SU-DHL-6 (cell line): ENCODE measurements at regions not wholly inside any gene's neighbourhood (a gene's known extent, or its start where the extent isn't known, plus 50 kb on each side); places are given as distances from the start of the nearest gene placed in this dataset.

Source experiments
- H2AFZ ChIP-seq: fragments of 200-600 bp; sonication (generic); 2 replicates; pipeline ENCODE4 v1.6.1; 2014; ENCODE audit warnings: low read depth, mild to moderate bottlenecking, moderate library complexity, mixed read lengths, antibody characterized with exemption, low read length; ENCODE audit not compliant: severe bottlenecking
- H3F3A ChIP-seq: fragments of 200-600 bp; shearing (Covaris generic); 2 replicates; pipeline ENCODE4 v1.6.0; 2016; ENCODE audit warnings: antibody characterized with exemption, mild to moderate bottlenecking; ENCODE audit not compliant: insufficient read depth
- H3K27ac ChIP-seq: fragments of 200-600 bp; sonication (generic); 2 replicates; pipeline ENCODE4 v1.5.1; 2016; ENCODE audit warnings: low read depth, mild to moderate bottlenecking, low read length, moderate library complexity, mixed read lengths
- H3K27me3 ChIP-seq: fragments of 200-600 bp; sonication (generic), shearing (Covaris generic); 2 replicates; pipeline ENCODE4 v1.6.0; 2014; ENCODE audit warnings: mild to moderate bottlenecking, low read length
- H3K36me3 ChIP-seq: fragments of 200-600 bp; sonication (generic); 2 replicates; pipeline ENCODE4 v1.6.1; 2014; ENCODE audit warnings: mild to moderate bottlenecking, low read length, mixed read lengths
- H3K4me2 ChIP-seq: fragments of 300-600, 200-600 bp; shearing (Covaris generic), sonication (generic); 2 replicates; pipeline ENCODE4 v1.6.0; 2014; ENCODE audit warnings: low read length, low read depth, mild to moderate bottlenecking; ENCODE audit not compliant: poor library complexity, severe bottlenecking
- H3K4me3 ChIP-seq: fragments of 200-600 bp; sonication (generic); 2 replicates; pipeline ENCODE4 v1.5.1; 2014; ENCODE audit warnings: antibody characterized with exemption, low read length, mild to moderate bottlenecking, mixed read lengths; ENCODE audit not compliant: insufficient read depth, poor library complexity, severe bottlenecking
- H3K79me2 ChIP-seq: fragments of 200-600 bp; sonication (generic); 2 replicates; pipeline ENCODE4 v1.6.1; 2014; ENCODE audit warnings: mild to moderate bottlenecking, low read length, moderate library complexity; ENCODE audit not compliant: insufficient read depth
- H3K9ac ChIP-seq: fragments of 200-600 bp; sonication (generic); 2 replicates; pipeline ENCODE4 v1.7.0; 2014; ENCODE audit warnings: mild to moderate bottlenecking, low read length
- H3K9me2 ChIP-seq: fragments of 200-600 bp; sonication (generic); replicated peaks from 2 replicates; pipeline ENCODE4 v1.6.1; 2014; ENCODE audit warnings: low read length; ENCODE audit not compliant: insufficient read depth
- H3K9me3 ChIP-seq: fragments of 200-600 bp; sonication (generic); 2 replicates; pipeline ENCODE4 v1.6.1; 2014; ENCODE audit warnings: low read length, mixed read lengths; ENCODE audit not compliant: insufficient read depth
- H4K20me1 ChIP-seq: fragments of 200-600 bp; sonication (generic); 2 replicates; pipeline ENCODE4 v1.6.1; 2014; ENCODE audit warnings: low read depth, mild to moderate bottlenecking, antibody characterized with exemption, low read length, moderate library complexity, mixed read lengths
- CTCF ChIP-seq: fragments of 200-600 bp; sonication (generic); IDR thresholded peaks from one replicate; pipeline ENCODE4 v1.5.1; 2017; ENCODE audit warnings: antibody characterized with exemption, mild to moderate bottlenecking, low read length, moderate library complexity; ENCODE audit not compliant: insufficient read depth, poor library complexity, severe bottlenecking
- EZH2phosphoT487 ChIP-seq: fragments of 200-600 bp; sonication (generic), shearing (Covaris generic); conservative IDR thresholded peaks from 2 replicates; pipeline ENCODE4 v1.6.1; 2018; ENCODE audit warnings: mild to moderate bottlenecking, antibody characterized with exemption, low read length, moderate library complexity, mixed read lengths

GRCh38 chr7:130940907-130941306 lies 206.9 kb upstream of the KLF14 start:
- Histone ChIP-seq H3K4me3 (no peak overlapping the region), H3K4me2 (no peak overlapping the region), H3K9me3 (no peaks in the 10 kb centered on the region), H4K20me1 (no peaks in the 10 kb centered on the region), H3K27me3 (no peaks in the 10 kb centered on the region), H3K9me2 (no peaks in the 10 kb centered on the region), H3K79me2 (peaks cover 17% of the 10 kb centered on the region; the same call in 1 of the 2 replicates), H3F3A (no peaks in the 10 kb centered on the region), H3K27ac (no peak overlapping the region), H3K36me3 (peaks cover 4% of the 10 kb centered on the region; the same call in 1 of the 2 replicates), H2AFZ (no peak overlapping the region), H3K9ac (no peak overlapping the region)
- TF ChIP-seq EZH2phosphoT487 (no peak), CTCF (no peak)

- H3K9ac ChIP-seq = no peak overlapping the region
- H3K36me3 ChIP-seq = peaks cover 4% of the 10 kb centered on the region; the same call in 1 of the 2 replicates
Observed at GRCh38 chr7:130941322-130942210, 207.6 kb upstream of the KLF14 start.

GRCh38 chr7:130942211-130942964 lies 208.4 kb upstream of the KLF14 start:
- Histone ChIP-seq H3K27me3 (no peaks in the 10 kb centered on the region), H3K79me2 (peaks cover 20% of the 10 kb centered on the region; the same call in 1 of the 2 replicates), H3K36me3 (peaks cover 4% of the 10 kb centered on the region; the same call in 1 of the 2 replicates), H3K9ac (no peak overlapping the region), H3K9me2 (no peaks in the 10 kb centered on the region), H3K4me2 (no peak overlapping the region), H3F3A (no peaks in the 10 kb centered on the region), H3K4me3 (no peak overlapping the region), H4K20me1 (no peaks in the 10 kb centered on the region), H3K9me3 (no peaks in the 10 kb centered on the region), H2AFZ (no peak overlapping the region), H3K27ac (no peak overlapping the region)
- no peak for TF ChIP-seq CTCF
- no peak for TF ChIP-seq EZH2phosphoT487

More at GRCh38 chr7:130941322-130942210, 207.6 kb upstream of the KLF14 start:
- Histone ChIP-seq H3K9me3 (no peaks in the 10 kb centered on the region), H4K20me1 (no peaks in the 10 kb centered on the region), H3K27me3 (no peaks in the 10 kb centered on the region), H3K79me2 (peaks cover 18% of the 10 kb centered on the region; the same call in 1 of the 2 replicates), H3K4me3 (no peak overlapping the region), H3K27ac (no peak overlapping the region), H3K4me2 (no peak overlapping the region), H3F3A (no peaks in the 10 kb centered on the region), H3K9me2 (no peaks in the 10 kb centered on the region), H2AFZ (no peak overlapping the region)
- TF ChIP-seq CTCF = no peak
- no peak for TF ChIP-seq EZH2phosphoT487
